Activated B cell treated with CpG ODN at 0.5 μM for 24 hours (primary cell): ENCODE measurements at regions not wholly inside any gene's neighbourhood (a gene's known extent, or its start where the extent isn't known, plus 50 kb on each side); places are given as distances from the start of the nearest gene placed in this dataset.
"Not testable (repeated sequence)": the region's sequence is repeated elsewhere in the genome, so short reads cannot be mapped to it uniquely, and the experiment has no call there.

Experiments
- ATAC-seq: fragments of 200-7000 bp; cut with Tn5 transposase; one replicate; pipeline ENCODE4 v1.10.0; 2021; ENCODE audit warnings: low read depth, mild to moderate bottlenecking, moderate library complexity
- CTCF ChIA-PET: fragments of 350-600 bp; sonication (Branson Sonifier 250); formaldehyde crosslinking; loops from one replicate; lab custom pipeline; 2021; ENCODE audit warnings: antibody characterized with exemption; lab: Charles Lee
- POLR2A ChIA-PET: fragments of 350-600 bp; sonication (Branson Sonifier 250); formaldehyde crosslinking; loops from one replicate; lab custom pipeline; 2021; ENCODE audit warnings: antibody characterized with exemption; lab: Charles Lee
- DNase-seq: peaks from one replicate; pipeline ENCODE4 v3.0.0; 2022
- H3K27ac Mint-ChIP-seq: one replicate; pipeline ENCODE4 v1.8.0; 2020; ENCODE audit warnings: mixed read lengths
- H3K27me3 Mint-ChIP-seq: one replicate; pipeline ENCODE4 v1.8.0; 2021; ENCODE audit warnings: mixed read lengths
- H3K36me3 Mint-ChIP-seq: one replicate; pipeline ENCODE4 v1.8.0; 2021; ENCODE audit warnings: low read depth, mixed read lengths
- H3K4me1 Mint-ChIP-seq: one replicate; pipeline ENCODE4 v1.8.0; 2021; ENCODE audit warnings: mixed read lengths
- H3K4me3 Mint-ChIP-seq: one replicate; pipeline ENCODE4 v1.8.0; 2020; ENCODE audit warnings: mild to moderate bottlenecking, mixed read lengths
- H3K9me3 Mint-ChIP-seq: one replicate; pipeline ENCODE4 v1.8.0; 2020; ENCODE audit warnings: mixed read lengths
- intact Hi-C: fragments of 100-400 bp; cut with micrococcal nuclease; formaldehyde crosslinking; loops from one replicate; pipeline ENCODE4 v1.15.1; 2024
- TF ChIP-seq, protein P1 (sequence below): fragments of 200-600 bp; IDR thresholded peaks from one replicate; pipeline ENCODE4 v1.8.0; 2022; ENCODE audit warnings: antibody characterized with exemption, mild to moderate bottlenecking

DNA sequence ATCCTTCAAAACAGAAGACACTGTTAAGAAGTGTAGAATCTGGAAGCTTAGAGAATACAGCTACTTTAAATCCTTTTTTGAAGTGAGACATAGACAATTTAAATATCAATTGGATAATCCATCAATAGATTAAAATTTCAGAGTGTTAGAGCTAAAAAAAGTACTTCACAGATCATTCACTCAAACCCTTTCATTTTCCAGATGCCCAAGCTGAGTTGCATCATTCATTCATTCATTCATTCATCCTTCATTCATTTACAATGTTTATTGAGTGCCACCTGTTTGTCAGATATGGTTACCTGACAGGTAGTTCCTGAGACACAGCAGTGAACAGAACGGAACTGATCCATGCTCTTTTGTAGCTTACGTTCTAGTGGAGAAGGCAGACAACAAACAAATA is 290.7 kb upstream of the MTPN start:
- intact Hi-C loops, result no loop called here
- ChIA-PET CTCF (no interaction called here), POLR2A (no interaction called here)
- DNase-seq (no peak), ATAC-seq (no peak)
- Mint-ChIP-seq H3K9me3 (peaks cover 24% of the 10 kb centered on the region), H3K4me3 (no peak overlapping the region), H3K27ac (no peak overlapping the region), H3K27me3 (no peaks in the 10 kb centered on the region), H3K4me1 (no peaks in the 10 kb centered on the region), H3K36me3 (no peaks in the 10 kb centered on the region)
- TF ChIP-seq, protein P1, sequence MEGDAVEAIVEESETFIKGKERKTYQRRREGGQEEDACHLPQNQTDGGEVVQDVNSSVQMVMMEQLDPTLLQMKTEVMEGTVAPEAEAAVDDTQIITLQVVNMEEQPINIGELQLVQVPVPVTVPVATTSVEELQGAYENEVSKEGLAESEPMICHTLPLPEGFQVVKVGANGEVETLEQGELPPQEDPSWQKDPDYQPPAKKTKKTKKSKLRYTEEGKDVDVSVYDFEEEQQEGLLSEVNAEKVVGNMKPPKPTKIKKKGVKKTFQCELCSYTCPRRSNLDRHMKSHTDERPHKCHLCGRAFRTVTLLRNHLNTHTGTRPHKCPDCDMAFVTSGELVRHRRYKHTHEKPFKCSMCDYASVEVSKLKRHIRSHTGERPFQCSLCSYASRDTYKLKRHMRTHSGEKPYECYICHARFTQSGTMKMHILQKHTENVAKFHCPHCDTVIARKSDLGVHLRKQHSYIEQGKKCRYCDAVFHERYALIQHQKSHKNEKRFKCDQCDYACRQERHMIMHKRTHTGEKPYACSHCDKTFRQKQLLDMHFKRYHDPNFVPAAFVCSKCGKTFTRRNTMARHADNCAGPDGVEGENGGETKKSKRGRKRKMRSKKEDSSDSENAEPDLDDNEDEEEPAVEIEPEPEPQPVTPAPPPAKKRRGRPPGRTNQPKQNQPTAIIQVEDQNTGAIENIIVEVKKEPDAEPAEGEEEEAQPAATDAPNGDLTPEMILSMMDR, result no peak

DNA sequence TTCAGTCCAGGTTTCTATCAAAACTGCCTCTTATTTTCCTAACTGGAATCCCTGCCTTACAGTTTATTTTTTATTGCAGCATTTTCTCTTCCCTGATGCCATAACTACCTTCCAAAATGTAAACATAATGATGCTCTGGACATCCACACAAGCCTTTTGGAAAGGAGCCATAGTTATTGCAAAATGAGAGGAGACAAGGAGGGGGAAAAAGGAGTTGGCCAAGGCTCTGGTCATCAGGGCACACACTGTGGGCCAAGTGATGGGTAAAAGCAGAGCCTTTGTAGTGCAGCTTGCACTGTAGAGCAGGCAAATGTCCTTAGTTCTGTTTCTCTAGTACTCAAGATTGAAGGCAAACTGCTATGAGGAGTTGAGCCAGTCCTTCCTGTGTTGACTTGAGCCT is 289.3 kb upstream of the MTPN start:
- DNase-seq, result no peak
- no peak for ATAC-seq
- Mint-ChIP-seq H3K4me1 (no peaks in the 10 kb centered on the region), H3K27me3 (no peaks in the 10 kb centered on the region), H3K27ac (no peak overlapping the region), H3K36me3 (no peaks in the 10 kb centered on the region), H3K9me3 (peaks cover 34% of the 10 kb centered on the region), H3K4me3 (no peak overlapping the region)
- TF ChIP-seq, protein P1, result no peak
- intact Hi-C loops, result no loop called here
- ChIA-PET POLR2A (no interaction called here), CTCF (no interaction called here)

DNA sequence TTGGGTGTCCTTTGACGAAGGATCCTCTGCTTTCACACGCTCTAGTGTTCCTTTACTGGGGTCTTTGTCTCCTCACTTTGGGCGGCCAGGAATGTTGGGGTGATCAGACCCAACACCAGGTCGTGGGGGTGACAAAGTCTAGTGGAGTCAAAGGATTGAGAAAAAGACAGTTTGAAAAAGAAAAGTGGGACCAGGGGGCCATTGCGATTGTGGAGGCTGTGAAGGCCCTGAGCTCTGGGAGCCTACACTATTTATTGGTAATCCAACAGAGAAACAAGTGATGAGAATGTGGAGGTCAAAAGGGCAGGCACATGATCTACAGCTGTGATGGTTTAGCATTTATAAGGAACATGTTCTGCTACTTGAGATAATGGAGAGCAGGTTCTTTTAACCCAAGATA is 287.1 kb upstream of the MTPN start:
- CTCF ChIA-PET, ATAC-seq, H3K27me3 Mint-ChIP-seq, H3K36me3 Mint-ChIP-seq, POLR2A ChIA-PET, DNase-seq, H3K4me1 Mint-ChIP-seq, intact Hi-C loops, H3K27ac Mint-ChIP-seq, H3K4me3 Mint-ChIP-seq: not testable (repeated sequence)
- H3K9me3 Mint-ChIP-seq, result peaks cover 48% of the 10 kb centered on the region

DNA sequence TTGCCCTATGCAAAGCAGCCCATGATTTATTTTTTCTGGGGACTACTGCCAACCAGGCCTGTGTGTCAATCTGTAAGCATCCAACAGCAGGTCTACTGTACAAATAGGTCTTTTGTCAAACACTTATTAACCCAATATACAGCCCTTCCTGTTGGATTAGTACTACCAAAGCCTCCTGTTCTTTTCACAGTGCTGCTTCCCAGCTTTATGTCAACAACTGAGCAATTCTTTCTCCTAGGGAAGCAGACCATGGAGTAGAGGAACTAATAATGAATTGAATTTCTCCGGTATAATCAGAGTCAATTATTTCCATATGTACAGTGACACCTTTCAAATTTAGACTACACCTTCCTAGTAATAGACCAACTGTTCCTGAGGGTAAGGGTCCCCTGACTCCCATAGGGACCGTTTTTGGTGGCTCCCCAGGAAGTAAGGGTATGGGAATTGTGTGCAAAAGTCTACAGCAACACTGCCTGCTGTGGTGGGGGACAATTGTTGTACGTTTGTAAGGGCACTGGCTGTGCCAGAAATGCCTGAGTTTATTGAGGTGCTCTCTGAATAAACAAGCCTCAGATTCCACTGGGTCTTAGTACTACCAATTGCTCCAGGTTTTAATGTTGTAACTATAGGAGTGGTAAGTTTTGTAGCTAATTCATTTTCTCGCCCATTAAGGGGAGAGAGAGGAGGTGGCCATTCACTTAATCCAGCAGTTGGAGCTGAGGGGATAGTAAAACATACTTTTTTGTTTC is 286.1 kb upstream of the MTPN start:
- ATAC-seq, H3K27ac Mint-ChIP-seq, H3K4me3 Mint-ChIP-seq, intact Hi-C loops, H3K4me1 Mint-ChIP-seq, DNase-seq, H3K36me3 Mint-ChIP-seq, POLR2A ChIA-PET, H3K27me3 Mint-ChIP-seq: not testable (repeated sequence)
- CTCF ChIA-PET, result interaction anchor here (0.6 kb wide), 1 partner anchor 54 kb away, joined by 3 read pairs; no protein-coding TSS in a partner anchor
- H3K9me3 Mint-ChIP-seq, result peaks cover 47% of the 10 kb centered on the region

DNA sequence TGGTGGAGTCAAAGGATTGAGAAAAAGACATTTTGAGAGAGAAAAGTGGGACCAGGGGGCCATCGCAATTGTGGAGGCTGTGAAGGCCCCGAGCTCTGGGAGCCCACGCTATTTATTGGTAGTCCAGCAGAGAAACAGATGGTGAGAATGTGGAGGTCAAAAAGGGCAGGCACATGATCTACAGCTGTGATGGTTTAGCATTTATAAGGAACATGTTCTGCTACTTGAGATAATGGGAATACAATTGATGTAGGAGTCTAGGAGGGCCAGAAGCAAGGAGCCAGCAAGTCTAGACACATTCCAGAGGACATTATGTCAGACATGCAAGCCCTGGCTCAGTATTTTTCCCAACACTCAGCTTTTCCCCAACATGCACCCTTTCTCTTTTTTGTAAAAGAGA is 283.4 kb upstream of the MTPN start:
- intact Hi-C loops, H3K36me3 Mint-ChIP-seq, ATAC-seq, DNase-seq, POLR2A ChIA-PET, H3K4me3 Mint-ChIP-seq, H3K27me3 Mint-ChIP-seq, H3K27ac Mint-ChIP-seq, CTCF ChIA-PET, H3K4me1 Mint-ChIP-seq: not testable (repeated sequence)
- H3K9me3 Mint-ChIP-seq, result peaks cover 37% of the 10 kb centered on the region

DNA sequence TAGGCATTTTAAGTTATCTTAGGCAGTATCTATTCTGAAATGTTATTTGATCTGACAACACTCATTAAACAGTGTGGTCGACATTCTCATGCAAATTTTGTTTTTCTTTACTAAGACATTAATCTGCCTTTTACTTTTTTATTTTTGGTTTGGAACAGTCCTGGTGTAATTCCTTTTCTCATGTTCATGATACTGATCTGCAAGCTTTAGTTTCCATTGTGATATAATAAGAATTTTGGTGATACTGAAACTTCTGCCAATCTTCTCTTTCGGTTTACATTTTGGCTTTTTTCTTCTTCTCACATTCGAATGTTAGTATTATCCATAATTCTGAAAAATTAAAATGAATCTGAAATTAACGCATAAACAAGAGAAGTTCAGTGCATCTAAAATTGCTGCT is 281.9 kb upstream of the MTPN start:
- Mint-ChIP-seq H3K27me3 (no peaks in the 10 kb centered on the region), H3K4me3 (no peak overlapping the region), H3K36me3 (no peaks in the 10 kb centered on the region), H3K4me1 (no peaks in the 10 kb centered on the region), H3K9me3 (peaks cover 31% of the 10 kb centered on the region), H3K27ac (no peak overlapping the region)
- DNase-seq (no peak), ATAC-seq (no peak)
- TF ChIP-seq, protein P1, result no peak
- POLR2A ChIA-PET, result no interaction called here
- CTCF ChIA-PET, result no interaction called here
- intact Hi-C loops, result no loop called here
